ENCODE measurements at regions not wholly inside any gene's neighbourhood (a gene's known extent, or its start where the extent isn't known, plus 50 kb on each side); places are given as distances from the start of the nearest gene placed in this dataset.
"Not testable (repeated sequence)": the region's sequence is repeated elsewhere in the genome, so short reads cannot be mapped to it uniquely, and the experiment has no call there.

GRCh38 chr10:18875477-18875876 is 173.1 kb upstream of the MALRD1 start:
- no peak for DNase-seq

- no peak for DNase-seq
These were observed 169.3 kb upstream of the MALRD1 start for GRCh38 chr10:18879284-18879683.

- DNase-seq = no peak
These were observed 168.1 kb upstream of the MALRD1 start for GRCh38 chr10:18880530-18880929.

- DNase-seq = no peak
These were observed 162.5 kb upstream of the MALRD1 start for GRCh38 chr10:18886102-18886501.

- no peak for DNase-seq
These were observed 142.0 kb upstream of the MALRD1 start for GRCh38 chr10:18906636-18907035.

GRCh38 chr10:18917431-18917830 is 131.2 kb upstream of the MALRD1 start:
- DNase-seq = not testable (repeated sequence)

GRCh38 chr10:18918532-18918931 is 130.1 kb upstream of the MALRD1 start:
- DNase-seq = no peak

- no peak for DNase-seq
These were observed 99.2 kb upstream of the MALRD1 start for GRCh38 chr10:18949391-18949790.

GRCh38 chr10:18951072-18951823 is 97.4 kb upstream of the MALRD1 start:
- not testable (repeated sequence) for DNase-seq

- no peak for DNase-seq
These were observed 93.5 kb upstream of the MALRD1 start for GRCh38 chr10:18955061-18955460.

- DNase-seq = no peak
These were observed 89.2 kb upstream of the MALRD1 start for GRCh38 chr10:18959369-18959768.

- DNase-seq = no peak
These were observed 88.0 kb upstream of the MALRD1 start for GRCh38 chr10:18960466-18961079.

- no peak for DNase-seq
These were observed 80.4 kb upstream of the MALRD1 start for GRCh38 chr10:18968159-18968558.

GRCh38 chr10:18976696-18977251 is 71.8 kb upstream of the MALRD1 start:
- no peak for DNase-seq

GRCh38 chr10:18980089-18980629 is 68.4 kb upstream of the MALRD1 start:
- DNase-seq = no peak

GRCh38 chr10:18984531-18984930 is 64.1 kb upstream of the MALRD1 start:
- DNase-seq = no peak

GRCh38 chr10:18988338-18988737 is 60.3 kb upstream of the MALRD1 start:
- DNase-seq = no peak
